Hepatic stellate cell (primary cell): ENCODE measurements at regions not wholly inside any gene's neighbourhood (a gene's known extent, or its start where the extent isn't known, plus 50 kb on each side); places are given as distances from the start of the nearest gene placed in this dataset.
"Not testable (repeated sequence)": the region's sequence is repeated elsewhere in the genome, so short reads cannot be mapped to it uniquely, and the experiment has no call there.

Source experiments
- DNase-seq: peaks from one replicate; pipeline ENCODE4 v3.0.0; 2011; ENCODE audit warnings: low spot score

GRCh38 chr14:48710133-48710532 is 876.0 kb downstream of the RPS29 start:
- DNase-seq, result no peak

GRCh38 chr14:48709277-48709785 is 876.8 kb downstream of the RPS29 start:
- no peak for DNase-seq

GRCh38 chr14:48704639-48705038 is 881.5 kb downstream of the RPS29 start:
- no peak for DNase-seq

- no peak for DNase-seq
These were observed 882.3 kb downstream of the RPS29 start for GRCh38 chr14:48703728-48704467.

- not testable (repeated sequence) for DNase-seq
These were observed 888.8 kb downstream of the RPS29 start for GRCh38 chr14:48697362-48697761.

- DNase-seq, result no peak
These were observed 892.4 kb downstream of the RPS29 start for GRCh38 chr14:48693793-48694192.

GRCh38 chr14:48690349-48690748 is 895.8 kb downstream of the RPS29 start:
- no peak for DNase-seq

GRCh38 chr14:48686650-48687049 is 899.5 kb downstream of the RPS29 start:
- DNase-seq, result no peak

- no peak for DNase-seq
These were observed 913.7 kb downstream of the RPS29 start for GRCh38 chr14:48672506-48672905.

- no peak for DNase-seq
These were observed 915.2 kb downstream of the RPS29 start for GRCh38 chr14:48670939-48671338.

GRCh38 chr14:48665077-48665784 is 920.9 kb downstream of the RPS29 start:
- DNase-seq, result no peak

- no peak for DNase-seq
These were observed 942.9 kb downstream of the RPS29 start for GRCh38 chr14:48643241-48643640.

GRCh38 chr14:48628870-48629269 is 953.5 kb upstream of the MDGA2 start:
- DNase-seq, result no peak

GRCh38 chr14:48622980-48623379 is 947.6 kb upstream of the MDGA2 start:
- no peak for DNase-seq

- DNase-seq, result no peak
These were observed 942.7 kb upstream of the MDGA2 start for GRCh38 chr14:48618057-48618456.

GRCh38 chr14:48616931-48617330 is 941.5 kb upstream of the MDGA2 start:
- no peak for DNase-seq

- no peak for DNase-seq
These were observed 940.2 kb upstream of the MDGA2 start for GRCh38 chr14:48615618-48616017.

GRCh38 chr14:48614003-48614402 is 938.6 kb upstream of the MDGA2 start:
- no peak for DNase-seq

- not testable (repeated sequence) for DNase-seq
These were observed 931.6 kb upstream of the MDGA2 start for GRCh38 chr14:48606960-48607359.

GRCh38 chr14:48598458-48598857 is 923.1 kb upstream of the MDGA2 start:
- no peak for DNase-seq

- no peak for DNase-seq
These were observed 910.7 kb upstream of the MDGA2 start for GRCh38 chr14:48586099-48586498.

GRCh38 chr14:48584031-48584430 is 908.6 kb upstream of the MDGA2 start:
- no peak for DNase-seq

- DNase-seq, result no peak
These were observed 907.5 kb upstream of the MDGA2 start for GRCh38 chr14:48582938-48583337.
